Esophagus squamous epithelium (tissue), 5 donors: ENCODE measurements at regions not wholly inside any gene's neighbourhood (a gene's known extent, or its start where the extent isn't known, plus 50 kb on each side); places are given as distances from the start of the nearest gene placed in this dataset.
"Not testable (repeated sequence)": the region's sequence is repeated elsewhere in the genome, so short reads cannot be mapped to it uniquely, and the experiment has no call there.

ENCODE experiments used
- DNase-seq: peaks from one replicate; lab custom pipeline; 2025; lab: John Stamatoyannopoulos, UW
- H3K27ac ChIP-seq, 4 donors: fragments of 200-600 bp; sonication (generic); one replicate each; pipeline ENCODE4 v1.5.1; 2016 to 2019; ENCODE audit warnings: mild to moderate bottlenecking in 1 of 4
- H3K27me3 ChIP-seq, 4 donors: fragments of 200-600 bp; sonication (generic); 1 replicate in 3 of 4; 2 replicates in 1 of 4; pipeline versions ENCODE4 v1.5.1 to v1.6.0; 2017 to 2021; ENCODE audit warnings: antibody characterized with exemption in 1 of 4
- H3K36me3 ChIP-seq, 3 donors: fragments of 200-600 bp; sonication (generic); one replicate each; pipeline ENCODE4 v1.5.1; 2016 to 2019
- H3K4me1 ChIP-seq, 3 donors: fragments of 200-600 bp; sonication (generic); one replicate each; pipeline ENCODE4 v1.5.1; 2017 to 2019
- H3K4me3 ChIP-seq, 4 donors: fragments of 200-600 bp; sonication (generic); 1 replicate in 3 of 4; 2 replicates in 1 of 4; pipeline ENCODE4 v1.5.1; 2016 to 2019; ENCODE audit warnings: mild to moderate bottlenecking in 2 of 4, moderate library complexity in 1 of 4
- H3K9me3 ChIP-seq, 3 donors: fragments of 200-600 bp; sonication (generic); one replicate each; pipeline ENCODE4 v1.5.1; 2016 to 2019
- POLR2A ChIP-seq, 4 donors: fragments of 450-650 bp; IDR thresholded peaks; one replicate each; pipeline ENCODE4 v1.6.1; 2017; ENCODE audit warnings: antibody characterized with exemption in 4 of 4, mild to moderate bottlenecking in 4 of 4, moderate library complexity in 3 of 4
- WGBS, 2 donors: methylation state at CpG; one replicate each; pipeline ENCODE4 v1.1.5; 2018; 5-methylcytosine and 5-hydroxymethylcytosine counted together
- intact Hi-C: fragments of 100-400 bp; cut with DNase I; formaldehyde crosslinking; loops from one replicate; pipeline ENCODE4 v1.15.0; 2022
- TF ChIP-seq, protein P1 (sequence below), 6 experiments: fragments of 450-650 bp in 4 of 6; fragments of 200-600 bp in 2 of 6; sonication (generic) in 2 of 6; IDR thresholded peaks; one replicate each; pipeline ENCODE4 v1.5.1; 2016 to 2019; ENCODE audit warnings: antibody characterized with exemption in 6 of 6, mild to moderate bottlenecking in 4 of 6, moderate library complexity in 4 of 6
- donor health status: DM: yes; HTN: yes; CAD: no.

DNA sequence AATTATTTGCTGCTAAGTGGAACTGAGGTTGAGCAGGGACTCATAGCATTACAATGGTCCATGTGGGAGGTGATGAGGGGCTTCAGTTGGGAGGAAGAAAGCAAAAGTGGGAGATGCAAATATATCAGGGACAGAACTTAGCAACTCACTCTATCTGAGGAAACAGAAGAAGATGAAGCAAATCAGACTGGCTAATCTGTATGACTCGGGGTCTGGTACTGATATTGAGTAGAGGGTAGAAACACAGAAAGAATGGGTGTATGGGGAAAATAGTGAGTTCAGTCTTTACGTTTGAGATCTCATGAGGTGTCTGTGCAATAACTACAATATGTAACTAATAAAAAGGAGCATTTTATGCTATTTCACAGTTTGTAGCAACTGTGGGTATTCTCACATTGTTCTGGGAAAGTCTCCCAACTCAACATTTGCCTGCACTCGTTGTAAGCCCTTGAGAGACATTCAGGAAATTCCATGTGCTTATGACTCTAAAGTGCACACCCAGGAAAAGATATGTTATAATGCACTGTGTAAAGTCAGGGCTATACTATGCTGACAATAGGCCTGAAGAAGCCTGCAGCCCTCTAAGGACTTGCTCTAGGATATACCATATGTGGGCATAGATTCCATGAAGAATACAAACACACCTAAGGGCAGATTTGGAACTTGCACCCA lies 183.5 kb downstream of the SPRY2 start:
- Histone ChIP-seq H3K36me3 (no peaks in the 10 kb centered on the region), H3K27me3 (no peaks in the 10 kb centered on the region), H3K4me1 (no peaks in the 10 kb centered on the region), H3K9me3 (no peaks in the 10 kb centered on the region), H3K4me3 (no peak overlapping the region), H3K27ac (no peak overlapping the region)
- DNase-seq = no peak
- TF ChIP-seq, protein P1, sequence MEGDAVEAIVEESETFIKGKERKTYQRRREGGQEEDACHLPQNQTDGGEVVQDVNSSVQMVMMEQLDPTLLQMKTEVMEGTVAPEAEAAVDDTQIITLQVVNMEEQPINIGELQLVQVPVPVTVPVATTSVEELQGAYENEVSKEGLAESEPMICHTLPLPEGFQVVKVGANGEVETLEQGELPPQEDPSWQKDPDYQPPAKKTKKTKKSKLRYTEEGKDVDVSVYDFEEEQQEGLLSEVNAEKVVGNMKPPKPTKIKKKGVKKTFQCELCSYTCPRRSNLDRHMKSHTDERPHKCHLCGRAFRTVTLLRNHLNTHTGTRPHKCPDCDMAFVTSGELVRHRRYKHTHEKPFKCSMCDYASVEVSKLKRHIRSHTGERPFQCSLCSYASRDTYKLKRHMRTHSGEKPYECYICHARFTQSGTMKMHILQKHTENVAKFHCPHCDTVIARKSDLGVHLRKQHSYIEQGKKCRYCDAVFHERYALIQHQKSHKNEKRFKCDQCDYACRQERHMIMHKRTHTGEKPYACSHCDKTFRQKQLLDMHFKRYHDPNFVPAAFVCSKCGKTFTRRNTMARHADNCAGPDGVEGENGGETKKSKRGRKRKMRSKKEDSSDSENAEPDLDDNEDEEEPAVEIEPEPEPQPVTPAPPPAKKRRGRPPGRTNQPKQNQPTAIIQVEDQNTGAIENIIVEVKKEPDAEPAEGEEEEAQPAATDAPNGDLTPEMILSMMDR (IDR thresholded peaks at IDR 0.05) = no peak
- TF ChIP-seq POLR2A (IDR thresholded peaks at IDR 0.05) = no peak
- intact Hi-C loops = no loop called here
- 63 to 67% methylated on average over 3 of the region's 3 CpGs for WGBS, 2 donors

DNA sequence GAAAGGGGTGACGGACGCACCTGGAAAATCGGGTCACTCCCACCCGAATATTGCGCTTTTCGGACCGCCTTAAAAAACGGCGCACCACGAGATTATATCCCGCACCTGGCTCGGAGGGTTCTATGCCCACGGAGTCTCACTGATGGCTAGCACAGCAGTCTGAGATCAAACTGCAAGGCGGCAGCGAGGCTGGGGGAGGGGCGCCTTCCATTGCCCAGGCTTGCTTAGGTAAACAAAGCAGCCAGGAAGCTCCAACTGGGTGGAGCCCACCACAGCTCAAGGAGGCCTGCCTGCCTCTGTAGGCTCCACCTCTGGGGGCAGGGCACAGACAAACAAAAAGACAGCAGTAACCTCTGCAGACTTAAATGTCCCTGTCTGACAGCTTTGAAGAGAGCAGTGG lies 188.8 kb downstream of the SPRY2 start:
- 96 to 98% methylated on average over 10 to 12 of the region's 16 CpGs for WGBS, 2 donors
- H3K36me3 ChIP-seq, H3K9me3 ChIP-seq, H3K27ac ChIP-seq, DNase-seq, H3K4me1 ChIP-seq, H3K4me3 ChIP-seq, intact Hi-C loops, H3K27me3 ChIP-seq: not testable (repeated sequence)

DNA sequence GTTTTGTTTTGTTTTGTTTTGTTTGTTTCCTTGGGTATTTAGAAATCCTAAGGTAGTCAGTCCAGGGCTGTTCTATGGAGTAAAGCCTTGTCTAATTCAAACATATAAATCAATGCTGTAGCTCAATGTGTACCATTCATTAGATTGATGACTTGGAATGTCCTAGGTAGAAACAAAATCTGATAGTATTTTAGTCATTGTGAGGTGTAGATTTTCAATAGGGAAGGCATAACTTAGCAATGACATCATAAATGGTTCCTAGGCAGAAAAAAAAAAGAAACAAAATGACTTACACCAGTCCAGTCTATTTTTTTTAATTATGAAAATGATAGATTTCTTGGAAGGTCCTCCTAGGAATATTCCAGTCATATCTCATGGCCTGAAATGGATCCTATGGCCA lies 189.9 kb downstream of the SPRY2 start:
- H3K27ac ChIP-seq = no peak overlapping the region
- no peak for TF ChIP-seq POLR2A (IDR thresholded peaks at IDR 0.05)
- TF ChIP-seq, protein P1 (IDR thresholded peaks at IDR 0.05) = no peak

DNA sequence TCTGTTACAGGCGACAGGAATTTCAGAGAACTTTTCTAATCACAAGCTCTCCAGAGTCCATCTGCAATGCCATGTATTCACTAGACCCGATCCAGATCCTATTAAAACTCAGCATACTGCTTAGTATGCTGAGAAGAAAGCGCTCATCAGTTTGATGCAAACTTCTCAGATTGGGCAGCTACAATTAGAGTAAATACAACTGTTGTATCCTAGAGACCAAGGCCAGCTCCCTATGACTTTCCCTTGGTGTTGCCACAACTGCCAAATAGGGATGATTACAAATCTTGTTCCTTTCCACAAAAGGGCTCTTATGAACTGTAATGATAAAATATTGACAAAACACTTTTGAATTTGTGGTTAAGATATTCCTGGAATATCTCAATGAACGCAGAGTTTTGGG lies 191.2 kb downstream of the SPRY2 start:
- TF ChIP-seq, protein P1 (IDR thresholded peaks at IDR 0.05) = no peak
- no peak for TF ChIP-seq POLR2A (IDR thresholded peaks at IDR 0.05)
- WGBS, 2 donors = 88 to 90% methylated on average over 4 of the region's 4 CpGs
- intact Hi-C loops = no loop called here
- H3K36me3 ChIP-seq = no peaks in the 10 kb centered on the region
- no peaks in the 10 kb centered on the region for H3K9me3 ChIP-seq
- H3K4me3 ChIP-seq = no peak overlapping the region
- DNase-seq = no peak
- no peaks in the 10 kb centered on the region for H3K4me1 ChIP-seq
- no peak overlapping the region for H3K27ac ChIP-seq
- no peaks in the 10 kb centered on the region for H3K27me3 ChIP-seq

More for the DNA sequence above, 189.9 kb downstream of the SPRY2 start:
- H3K9me3 ChIP-seq = no peaks in the 10 kb centered on the region
- no peak overlapping the region for H3K4me3 ChIP-seq
- no peaks in the 10 kb centered on the region for H3K4me1 ChIP-seq
- no peaks in the 10 kb centered on the region for H3K27me3 ChIP-seq
- intact Hi-C loops = no loop called here
- H3K36me3 ChIP-seq = no peaks in the 10 kb centered on the region
- DNase-seq = no peak

DNA sequence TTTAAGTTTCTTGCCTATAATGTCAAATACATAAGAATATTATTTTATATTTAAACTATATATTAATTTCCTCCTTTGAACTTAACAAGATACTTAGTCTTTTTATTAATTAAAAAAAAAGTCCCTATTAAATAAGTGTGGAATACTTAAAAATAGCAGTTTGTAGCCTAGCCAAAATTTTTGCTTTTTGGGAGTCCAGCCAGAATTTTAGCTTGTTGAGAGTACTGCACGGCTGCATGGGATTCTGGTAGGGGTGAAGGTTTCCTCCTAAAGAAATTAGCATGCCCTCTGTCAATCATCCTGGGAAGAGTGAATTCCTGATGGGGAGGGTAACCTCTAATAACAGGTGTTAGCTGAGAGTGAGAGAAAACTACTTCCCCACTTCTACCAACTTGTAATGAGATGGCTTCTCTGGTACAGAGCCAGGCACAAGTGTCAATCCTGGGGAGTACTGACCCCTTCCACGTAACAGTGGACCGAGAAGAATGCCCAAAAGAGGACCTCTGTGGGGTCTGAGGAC lies 195.7 kb downstream of the SPRY2 start:
- Histone ChIP-seq H3K9me3 (no peaks in the 10 kb centered on the region), H3K27ac (no peak overlapping the region), H3K4me1 (no peaks in the 10 kb centered on the region), H3K4me3 (no peak overlapping the region), H3K27me3 (no peaks in the 10 kb centered on the region), H3K36me3 (no peaks in the 10 kb centered on the region)
- TF ChIP-seq POLR2A (IDR thresholded peaks at IDR 0.05) = no peak
- TF ChIP-seq, protein P1 (IDR thresholded peaks at IDR 0.05) = no peak
- DNase-seq = no peak
- 54 to 74% methylated on average over 3 of the region's 3 CpGs for WGBS, 2 donors
- intact Hi-C loops = no loop called here
